Rectal smooth muscle tissue (tissue), 1 donor: ENCODE measurements at regions not wholly inside any gene's neighbourhood (a gene's known extent, or its start where the extent isn't known, plus 50 kb on each side); places are given as distances from the start of the nearest gene placed in this dataset.

Experiments used
- H3K27ac ChIP-seq: one replicate; pipeline ENCODE4 v1.7.0; 2013; ENCODE audit warnings: low read depth, low read length, inconsistent platforms
- H3K27me3 ChIP-seq: one replicate; pipeline ENCODE4 v1.7.0; 2013; ENCODE audit warnings: low read length; ENCODE audit not compliant: control insufficient read depth, insufficient read depth
- H3K36me3 ChIP-seq: one replicate; pipeline ENCODE4 v1.7.0; 2013; ENCODE audit warnings: low read length; ENCODE audit not compliant: control insufficient read depth, insufficient read depth
- H3K4me1 ChIP-seq: one replicate; pipeline ENCODE4 v1.7.0; 2013; ENCODE audit warnings: low read length; ENCODE audit not compliant: control insufficient read depth, insufficient read depth
- H3K4me3 ChIP-seq: one replicate; pipeline ENCODE4 v1.7.0; 2013; ENCODE audit warnings: low read length
- H3K9ac ChIP-seq: one replicate; pipeline ENCODE4 v1.7.0; 2013; ENCODE audit warnings: low read length

GRCh38 chr7:46811529-46811928 is 770.4 kb downstream of the TNS3 start:
- no peak overlapping the region for H3K9ac ChIP-seq
- H3K27ac ChIP-seq, result peak overlapping the region; percentile 27
- H3K27me3 ChIP-seq, result no peaks in the 10 kb centered on the region
- H3K4me3 ChIP-seq, result no peak overlapping the region
- peaks cover 2% of the 10 kb centered on the region for H3K4me1 ChIP-seq
- H3K36me3 ChIP-seq, result no peaks in the 10 kb centered on the region

GRCh38 chr7:46810986-46811385 is 770.9 kb downstream of the TNS3 start:
- H3K27ac ChIP-seq, result peak overlapping the region; percentile 27
- no peaks in the 10 kb centered on the region for H3K27me3 ChIP-seq
- no peaks in the 10 kb centered on the region for H3K36me3 ChIP-seq
- H3K9ac ChIP-seq, result no peak overlapping the region
- H3K4me1 ChIP-seq, result peaks cover 2% of the 10 kb centered on the region
- no peak overlapping the region for H3K4me3 ChIP-seq

GRCh38 chr7:46809886-46810285 is 772.0 kb downstream of the TNS3 start:
- H3K27me3 ChIP-seq, result no peaks in the 10 kb centered on the region
- peaks cover 2% of the 10 kb centered on the region for H3K4me1 ChIP-seq
- H3K36me3 ChIP-seq, result no peaks in the 10 kb centered on the region
- no peak overlapping the region for H3K9ac ChIP-seq
- no peak overlapping the region for H3K27ac ChIP-seq
- no peak overlapping the region for H3K4me3 ChIP-seq

- H3K27ac ChIP-seq, result no peak overlapping the region
- H3K4me3 ChIP-seq, result no peak overlapping the region
- H3K9ac ChIP-seq, result no peak overlapping the region
- peaks cover 2% of the 10 kb centered on the region for H3K4me1 ChIP-seq
- H3K27me3 ChIP-seq, result no peaks in the 10 kb centered on the region
- no peaks in the 10 kb centered on the region for H3K36me3 ChIP-seq
These were observed 775.1 kb downstream of the TNS3 start for GRCh38 chr7:46806856-46807255.

- Histone ChIP-seq H3K9ac (no peak overlapping the region), H3K4me1 (no peaks in the 10 kb centered on the region), H3K27me3 (no peaks in the 10 kb centered on the region), H3K4me3 (no peak overlapping the region), H3K36me3 (no peaks in the 10 kb centered on the region), H3K27ac (no peak overlapping the region)
These were observed 779.4 kb downstream of the TNS3 start for GRCh38 chr7:46802479-46802878.

- Histone ChIP-seq H3K4me3 (no peak overlapping the region), H3K4me1 (no peaks in the 10 kb centered on the region), H3K27me3 (no peaks in the 10 kb centered on the region), H3K36me3 (no peaks in the 10 kb centered on the region), H3K9ac (no peak overlapping the region), H3K27ac (no peak overlapping the region)
These were observed 790.7 kb downstream of the TNS3 start for GRCh38 chr7:46791188-46791587.

GRCh38 chr7:46786995-46787394 is 794.9 kb downstream of the TNS3 start:
- no peak overlapping the region for H3K9ac ChIP-seq
- no peaks in the 10 kb centered on the region for H3K27me3 ChIP-seq
- no peaks in the 10 kb centered on the region for H3K4me1 ChIP-seq
- H3K36me3 ChIP-seq, result no peaks in the 10 kb centered on the region
- no peak overlapping the region for H3K27ac ChIP-seq
- H3K4me3 ChIP-seq, result no peak overlapping the region

- H3K27me3 ChIP-seq, result no peaks in the 10 kb centered on the region
- no peaks in the 10 kb centered on the region for H3K4me1 ChIP-seq
- H3K4me3 ChIP-seq, result no peak overlapping the region
- H3K9ac ChIP-seq, result no peak overlapping the region
- no peaks in the 10 kb centered on the region for H3K36me3 ChIP-seq
- no peak overlapping the region for H3K27ac ChIP-seq
These were observed 795.5 kb downstream of the TNS3 start for GRCh38 chr7:46786221-46786954.

GRCh38 chr7:46784732-46785131 is 797.2 kb downstream of the TNS3 start:
- Histone ChIP-seq H3K27me3 (no peaks in the 10 kb centered on the region), H3K9ac (no peak overlapping the region), H3K4me1 (no peaks in the 10 kb centered on the region), H3K4me3 (no peak overlapping the region), H3K36me3 (no peaks in the 10 kb centered on the region), H3K27ac (no peak overlapping the region)

- Histone ChIP-seq H3K27me3 (no peaks in the 10 kb centered on the region), H3K9ac (no peak overlapping the region), H3K4me1 (no peaks in the 10 kb centered on the region), H3K36me3 (no peaks in the 10 kb centered on the region), H3K4me3 (no peak overlapping the region), H3K27ac (no peak overlapping the region)
These were observed 799.9 kb downstream of the TNS3 start for GRCh38 chr7:46781901-46782439.

GRCh38 chr7:46776790-46777189 is 805.1 kb downstream of the TNS3 start:
- Histone ChIP-seq H3K27ac (no peak overlapping the region), H3K36me3 (no peaks in the 10 kb centered on the region), H3K27me3 (no peaks in the 10 kb centered on the region), H3K9ac (no peak overlapping the region), H3K4me3 (no peak overlapping the region), H3K4me1 (no peaks in the 10 kb centered on the region)

GRCh38 chr7:46775776-46776175 is 806.1 kb downstream of the TNS3 start:
- Histone ChIP-seq H3K36me3 (no peaks in the 10 kb centered on the region), H3K4me3 (no peak overlapping the region), H3K4me1 (no peaks in the 10 kb centered on the region), H3K9ac (no peak overlapping the region), H3K27ac (no peak overlapping the region), H3K27me3 (no peaks in the 10 kb centered on the region)

- H3K4me3 ChIP-seq, result no peak overlapping the region
- H3K4me1 ChIP-seq, result no peaks in the 10 kb centered on the region
- H3K36me3 ChIP-seq, result no peaks in the 10 kb centered on the region
- no peak overlapping the region for H3K9ac ChIP-seq
- H3K27ac ChIP-seq, result no peak overlapping the region
- no peaks in the 10 kb centered on the region for H3K27me3 ChIP-seq
These were observed 806.9 kb downstream of the TNS3 start for GRCh38 chr7:46775020-46775419.
